C1 segment of cervical spinal cord (tissue), 14 donors: ENCODE measurements at regions not wholly inside any gene's neighbourhood (a gene's known extent, or its start where the extent isn't known, plus 50 kb on each side); places are given as distances from the start of the nearest gene placed in this dataset.
A peak's percentile ranks its signal among the peaks of the same experiment; 100 is the strongest.
"Not testable (repeated sequence)": the region's sequence is repeated elsewhere in the genome, so short reads cannot be mapped to it uniquely, and the experiment has no call there.

Experiments used
- DNase-seq, 14 donors: peaks; one replicate each; lab custom pipeline; 2025; lab: John Stamatoyannopoulos, UW

GRCh38 chr20:55535366-55535765 lies 470.0 kb downstream of the CBLN4 start:
- DNase-seq, result no peak

- DNase-seq, result no peak
Measured at GRCh38 chr20:55533632-55534031, 471.7 kb downstream of the CBLN4 start.

- DNase-seq, result no peak
Measured at GRCh38 chr20:55530763-55531162, 474.6 kb downstream of the CBLN4 start.

- DNase-seq, result no peak
Measured at GRCh38 chr20:55528482-55528881, 476.8 kb downstream of the CBLN4 start.

- DNase-seq, result no peak
Measured at GRCh38 chr20:55522296-55522815, 483.0 kb downstream of the CBLN4 start.

DNA sequence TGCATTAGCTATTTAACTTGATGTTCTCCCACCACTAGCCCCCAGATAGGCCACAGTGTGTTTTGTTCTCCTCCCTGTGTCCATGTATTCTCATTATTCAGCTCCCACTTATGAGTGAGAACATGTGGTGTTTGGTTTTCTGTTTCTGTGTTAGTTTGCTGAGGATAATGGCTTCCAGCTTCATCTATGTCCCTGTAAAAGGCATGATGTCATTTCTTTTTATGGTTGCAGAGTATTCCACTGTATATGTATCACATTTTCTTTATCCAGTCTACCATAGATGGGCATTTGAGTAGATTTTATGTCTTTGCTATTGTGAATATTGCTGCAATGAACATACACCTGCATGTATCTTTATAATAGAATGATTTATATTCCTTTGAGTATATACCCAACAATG lies 487.7 kb downstream of the CBLN4 start:
- DNase-seq, result not testable (repeated sequence)

DNA sequence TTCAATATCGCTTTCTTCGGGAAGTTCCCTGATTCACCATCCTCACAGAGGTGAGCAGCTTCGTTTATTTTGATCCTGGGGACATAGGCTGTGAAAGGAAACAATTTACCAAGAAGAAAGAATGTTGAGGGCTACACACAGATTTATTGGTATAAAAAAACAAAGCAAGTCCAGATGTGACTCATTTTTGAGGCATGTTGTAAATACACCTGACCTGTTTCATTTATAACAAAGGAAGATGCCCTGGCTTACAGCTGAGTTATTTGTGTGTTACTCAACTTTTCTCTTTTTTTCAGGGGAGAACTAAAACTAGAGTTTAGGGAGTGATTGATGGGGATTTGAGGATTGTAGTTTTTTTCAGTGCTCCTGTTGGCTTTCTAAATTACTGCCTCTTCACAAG lies 489.5 kb downstream of the CBLN4 start:
- DNase-seq, result no peak

- no peak for DNase-seq
Measured at GRCh38 chr20:55514531-55514930, 490.8 kb downstream of the CBLN4 start.

GRCh38 chr20:55513954-55514353 lies 491.4 kb downstream of the CBLN4 start:
- DNase-seq, result no peak

GRCh38 chr20:55500130-55500529 lies 505.2 kb downstream of the CBLN4 start:
- no peak for DNase-seq

DNA sequence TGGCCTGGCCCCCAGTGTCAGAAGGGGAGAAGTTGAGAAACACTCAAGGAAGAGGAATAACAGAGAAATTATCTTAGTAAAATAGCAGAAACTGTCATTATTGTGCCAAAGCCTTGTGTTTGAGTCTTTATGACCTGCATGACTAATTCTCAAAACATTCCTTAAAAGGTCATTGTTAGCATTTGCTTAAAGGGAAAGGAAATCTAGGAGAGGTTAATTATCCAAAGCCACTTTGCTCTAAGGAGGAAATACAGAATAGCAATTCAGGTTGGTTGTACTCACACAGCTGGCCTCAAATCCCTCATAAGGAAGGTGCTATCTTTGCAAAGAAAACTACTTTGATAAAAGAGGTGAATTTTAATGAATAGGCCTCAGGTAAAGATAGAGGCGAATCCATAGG lies 516.7 kb downstream of the CBLN4 start:
- DNase-seq, result no peak

DNA sequence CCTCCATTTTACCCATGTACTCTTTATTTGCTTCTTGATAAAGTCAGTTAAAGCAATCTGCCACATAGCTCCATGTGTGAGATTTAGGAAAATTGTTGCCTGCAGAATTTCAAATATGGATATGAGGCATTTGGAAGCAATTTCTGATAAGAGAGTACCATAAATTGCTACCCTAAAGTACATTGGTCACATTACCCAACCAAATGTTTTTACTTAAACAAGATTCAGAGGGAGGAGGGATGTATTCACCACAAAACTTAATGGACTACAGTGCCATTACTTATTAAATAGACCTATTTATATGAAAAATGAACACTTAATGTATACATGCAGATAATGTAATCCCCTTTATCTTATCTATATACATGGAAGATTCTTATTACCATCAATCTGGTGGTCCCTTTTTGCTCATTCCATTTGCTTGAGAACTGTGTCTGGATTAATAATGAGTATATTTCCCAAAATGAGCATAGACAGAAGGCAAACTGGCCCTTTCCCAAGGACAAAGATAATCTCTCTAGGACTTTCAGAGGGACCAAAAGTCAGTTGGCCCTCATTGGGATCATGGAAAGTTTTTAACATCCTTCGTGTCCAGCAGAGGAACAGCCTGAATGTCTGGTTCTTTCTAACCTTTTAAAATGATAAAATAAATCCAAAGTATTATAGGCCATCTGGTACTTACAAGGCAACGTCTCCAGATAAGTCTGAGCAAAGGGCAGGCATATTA lies 526.4 kb downstream of the CBLN4 start:
- no peak for DNase-seq

DNA sequence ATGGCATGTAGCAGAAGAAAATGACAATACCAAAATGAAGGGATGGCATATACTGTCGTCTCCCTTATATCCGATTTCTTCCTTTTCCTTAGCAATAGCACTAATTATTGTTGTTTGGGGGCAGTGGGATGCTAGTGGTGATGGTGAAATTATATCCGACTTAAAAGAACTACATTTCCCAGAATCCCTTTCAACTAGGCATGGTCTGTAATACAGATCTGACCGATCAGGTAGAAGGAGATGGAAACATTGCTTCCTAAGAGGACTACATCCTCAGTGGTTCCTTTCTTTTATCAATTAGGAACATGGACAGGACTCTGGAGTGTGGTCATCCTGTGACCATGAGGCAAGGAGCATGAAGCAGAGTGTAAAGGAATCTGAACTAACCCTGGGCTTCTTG lies 532.6 kb downstream of the CBLN4 start:
- DNase-seq, result no peak

DNA sequence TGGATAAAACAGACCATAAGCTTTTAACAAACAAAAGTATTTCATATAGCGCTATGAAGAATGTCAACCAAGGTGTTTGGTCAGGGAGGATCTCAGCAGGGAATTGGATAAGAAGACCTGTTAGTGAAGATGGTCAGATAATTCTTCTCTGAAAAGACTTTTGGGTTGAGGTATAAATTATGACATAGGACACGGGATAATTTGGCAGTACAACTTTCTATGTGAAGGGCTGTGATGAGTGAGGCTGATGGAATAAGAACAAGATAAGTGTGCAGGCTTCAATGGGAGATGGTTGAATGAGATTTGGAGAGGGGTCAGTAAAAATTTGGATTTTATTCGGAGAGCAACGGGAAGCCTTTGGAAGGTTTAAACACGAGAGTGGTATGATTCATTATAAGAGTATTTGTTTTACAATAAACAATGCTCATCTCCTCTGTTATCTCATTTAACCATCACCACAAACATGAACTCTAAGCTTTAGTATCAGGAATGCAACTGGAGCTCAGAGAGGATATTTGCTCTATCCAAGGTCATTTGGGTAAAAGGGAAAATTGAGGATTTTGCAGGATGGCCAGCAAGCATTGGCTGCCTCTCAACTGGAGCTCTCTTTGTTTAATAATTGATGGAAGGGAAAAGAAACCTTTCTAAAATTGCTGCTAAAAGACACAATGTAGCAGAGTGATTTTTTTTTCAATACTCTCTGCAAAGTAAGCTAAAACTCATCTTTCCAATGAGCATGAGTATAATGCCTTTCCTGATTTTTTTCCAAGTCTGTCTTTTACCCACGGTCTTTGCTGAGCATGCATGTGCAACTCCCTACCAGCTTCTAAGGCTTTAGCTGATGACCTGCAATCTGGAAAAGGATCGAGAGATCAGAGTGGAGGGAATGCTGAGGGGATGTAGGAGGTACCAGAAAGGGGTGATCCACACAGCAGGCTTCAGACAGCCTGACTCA lies 534.0 kb downstream of the CBLN4 start:
- DNase-seq, result no peak

- DNase-seq, result no peak
Measured at GRCh38 chr20:55469074-55469473, 536.2 kb downstream of the CBLN4 start.

GRCh38 chr20:55461519-55461918 lies 543.8 kb downstream of the CBLN4 start:
- no peak for DNase-seq

DNA sequence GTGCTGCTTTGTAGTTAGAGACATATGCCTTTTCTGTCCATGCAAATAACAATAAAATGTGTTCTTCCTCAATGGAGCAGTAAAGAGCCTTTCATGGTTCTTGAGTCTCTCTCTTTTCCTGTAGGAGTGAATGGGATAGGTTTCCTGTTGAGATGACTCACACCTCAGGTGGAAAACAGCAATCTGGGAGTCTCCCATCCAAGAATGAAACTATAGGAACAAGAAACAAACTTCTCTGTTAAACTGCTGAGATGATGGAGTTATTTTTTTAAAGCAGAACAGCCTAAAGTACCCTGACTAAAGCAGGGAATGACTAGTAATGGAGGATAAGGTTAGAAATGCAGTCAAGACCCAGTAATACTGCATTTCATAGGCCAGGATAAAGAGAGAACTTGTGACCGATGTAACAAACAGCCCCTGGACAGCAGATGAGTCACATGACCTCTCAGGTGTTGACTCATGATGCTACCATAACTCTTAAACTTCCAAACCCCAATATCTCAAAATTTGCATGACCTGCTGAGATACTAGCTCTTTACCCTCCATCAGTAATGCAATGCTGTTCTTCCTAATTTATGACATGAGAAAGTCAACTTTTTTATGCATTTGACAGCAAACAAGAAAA lies 548.9 kb downstream of the CBLN4 start:
- DNase-seq, result no peak

DNA sequence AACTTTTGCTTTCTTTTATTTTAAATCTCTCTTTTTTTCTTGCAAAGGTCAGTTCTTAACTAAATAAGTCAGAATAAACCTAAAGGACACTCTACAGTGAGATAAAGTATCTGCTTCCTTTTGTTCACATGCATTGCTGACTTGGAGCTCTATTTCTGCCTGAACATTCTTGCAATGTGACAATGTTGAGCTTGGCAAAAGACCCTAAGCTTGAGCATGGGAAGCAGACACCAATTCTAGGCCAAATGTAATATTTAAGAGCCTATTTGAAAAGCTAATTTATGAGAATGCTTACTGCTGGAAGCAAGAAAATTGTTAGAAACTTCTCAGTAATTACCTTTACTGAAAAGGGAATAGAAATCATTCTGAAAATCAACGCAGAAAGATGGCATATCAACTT lies 556.2 kb downstream of the CBLN4 start:
- DNase-seq, result no peak

DNA sequence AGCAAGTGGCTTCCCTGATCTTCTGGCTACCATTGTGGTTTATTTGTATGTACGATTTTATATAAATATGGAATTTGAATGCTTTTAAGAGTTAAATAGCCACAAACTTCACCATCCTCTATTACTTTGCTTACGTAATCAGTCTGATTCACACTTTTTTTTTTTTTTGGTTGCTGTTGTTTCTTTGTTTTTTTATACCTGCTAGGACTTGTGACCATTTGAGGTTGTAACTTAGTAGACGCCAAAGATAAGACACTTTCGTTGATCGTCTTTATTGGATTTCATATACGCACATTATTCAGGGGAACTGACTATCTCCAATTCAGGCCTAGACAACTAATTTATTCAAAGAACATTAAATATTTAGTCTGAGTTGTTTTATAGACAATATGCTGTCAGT lies 559.0 kb downstream of the CBLN4 start:
- no peak for DNase-seq

- DNase-seq, result no peak
Measured at GRCh38 chr20:55439070-55439469, 566.2 kb downstream of the CBLN4 start.

DNA sequence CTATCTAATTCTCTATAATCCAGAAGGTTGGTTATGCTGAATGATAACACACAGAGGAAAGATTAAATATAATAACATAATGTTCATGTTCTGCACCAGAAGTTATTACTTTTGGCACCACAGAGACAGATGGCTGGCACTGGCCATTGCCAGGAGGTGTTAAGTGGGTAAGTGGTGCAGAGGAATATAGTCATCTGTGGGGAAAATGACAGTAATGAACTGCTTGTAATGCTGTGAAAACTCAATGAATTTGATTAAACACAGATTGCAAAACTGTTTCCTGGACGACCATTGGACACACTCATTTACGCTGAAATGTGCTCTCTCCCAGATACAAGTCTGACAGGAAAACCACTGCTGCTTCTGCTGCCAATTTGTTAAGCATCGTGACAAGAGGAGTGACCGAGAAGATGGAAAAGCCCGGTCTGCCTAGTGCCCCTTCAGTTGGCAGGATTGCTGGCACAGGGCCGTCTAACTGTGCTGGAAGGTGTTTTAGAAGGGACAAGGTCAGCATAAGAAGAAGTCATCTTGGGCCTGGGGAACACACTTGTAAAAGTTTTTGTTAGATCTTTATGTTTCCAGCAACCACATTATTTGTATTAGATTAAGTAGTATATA lies 567.4 kb downstream of the CBLN4 start:
- DNase-seq, result peak in 1 of 14 donors; percentile 1

DNA sequence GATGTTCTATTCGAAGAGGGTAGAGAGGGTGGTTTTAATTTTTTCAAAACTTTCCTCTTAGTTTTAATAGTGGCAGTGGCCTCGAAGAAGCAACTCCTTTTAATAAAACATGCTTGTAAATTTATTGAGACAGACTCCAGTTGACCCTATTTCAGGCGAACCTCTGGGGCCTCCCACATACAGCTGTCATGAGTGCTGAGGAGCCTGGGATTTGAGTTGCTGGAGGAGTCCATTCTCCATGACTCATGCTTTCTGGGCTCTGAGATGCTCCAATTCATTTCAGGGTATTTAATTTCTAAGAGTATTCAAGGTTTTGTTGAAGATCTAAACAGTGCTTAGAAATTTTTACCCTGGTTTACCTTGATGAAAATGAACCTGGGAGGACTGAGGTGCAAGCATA lies 580.4 kb downstream of the CBLN4 start:
- DNase-seq, result no peak
